Neural progenitor cell (in vitro differentiated cells): ENCODE measurements at regions not wholly inside any gene's neighbourhood (a gene's known extent, or its start where the extent isn't known, plus 50 kb on each side); places are given as distances from the start of the nearest gene placed in this dataset.

ENCODE experiments used
- DNase-seq: peaks from one replicate; pipeline ENCODE4 v3.0.0-alpha.2; 2016; ENCODE audit warnings: low spot score
- H2AFZ ChIP-seq: fragments of 200-600 bp; sonication (generic); replicated peaks from 2 replicates; pipeline ENCODE4 v1.6.1; 2016; ENCODE audit warnings: antibody characterized with exemption
- H3F3A ChIP-seq: fragments of 200-600 bp; sonication (generic); 2 replicates; pipeline ENCODE4 v1.6.1; 2016; ENCODE audit warnings: antibody characterized with exemption, low read depth
- H3K27ac ChIP-seq: fragments of 200-600 bp; sonication (generic); 2 replicates; pipeline ENCODE4 v1.5.1; 2016; ENCODE audit warnings: mild to moderate bottlenecking
- H3K27me3 ChIP-seq: fragments of 200-600 bp; sonication (generic); 2 replicates; pipeline ENCODE4 v1.6.1; 2016; ENCODE audit warnings: mild to moderate bottlenecking, moderate library complexity
- H3K36me3 ChIP-seq: fragments of 200-600 bp; sonication (generic); 2 replicates; pipeline ENCODE4 v1.5.1; 2016
- H3K4me1 ChIP-seq: fragments of 200-600 bp; sonication (generic); 2 replicates; pipeline ENCODE4 v1.6.1; 2016; ENCODE audit warnings: mixed run types
- H3K4me2 ChIP-seq: fragments of 200-600 bp; sonication (generic); 2 replicates; pipeline ENCODE4 v1.6.1; 2016
- H3K4me3 ChIP-seq: fragments of 200-600 bp; sonication (generic); 2 replicates; pipeline ENCODE4 v1.5.1; 2016
- H3K79me2 ChIP-seq: fragments of 200-600 bp; sonication (generic); 2 replicates; pipeline ENCODE4 v1.6.1; 2016; ENCODE audit warnings: low read depth
- H3K9ac ChIP-seq: fragments of 200-600 bp; sonication (generic); 2 replicates; pipeline ENCODE4 v1.6.1; 2016
- H3K9me3 ChIP-seq: fragments of 200-600 bp; sonication (generic); 2 replicates; pipeline ENCODE4 v1.5.1; 2016; ENCODE audit warnings: low read depth
- H4K20me1 ChIP-seq: fragments of 200-600 bp; sonication (generic); 2 replicates; pipeline ENCODE4 v1.6.1; 2016; ENCODE audit warnings: low read depth
- H3K27ac Mint-ChIP-seq: 3 replicates; pipeline ENCODE4 v1.8.0; 2021; ENCODE audit warnings: mixed read lengths
- H3K27me3 Mint-ChIP-seq: 2 replicates; pipeline ENCODE4 v1.8.0; 2022; ENCODE audit warnings: low read depth, mild to moderate bottlenecking, inconsistent platforms, moderate library complexity, mixed read lengths; ENCODE audit not compliant: insufficient read depth
- H3K36me3 Mint-ChIP-seq: 3 replicates; pipeline ENCODE4 v1.8.0; 2021; ENCODE audit warnings: mixed read lengths
- H3K4me1 Mint-ChIP-seq: 3 replicates; pipeline ENCODE4 v1.8.0; 2021; ENCODE audit warnings: mixed read lengths
- H3K4me3 Mint-ChIP-seq: 3 replicates; pipeline ENCODE4 v1.8.0; 2021; ENCODE audit warnings: mild to moderate bottlenecking, moderate library complexity, mixed read lengths
- H3K9me3 Mint-ChIP-seq: 3 replicates; pipeline ENCODE4 v1.8.0; 2020; ENCODE audit warnings: mixed read lengths
- EZH2 ChIP-seq: fragments of 200-600 bp; sonication (generic); IDR thresholded peaks from 2 replicates; pipeline ENCODE4 v1.6.1; 2017; ENCODE audit warnings: antibody characterized with exemption, mild to moderate bottlenecking, moderate library complexity
- EZH2phosphoT487 ChIP-seq: fragments of 200-600 bp; sonication (generic); IDR thresholded peaks from 2 replicates; pipeline ENCODE4 v1.6.1; 2017; ENCODE audit warnings: antibody characterized with exemption
- TF ChIP-seq, protein P1 (sequence below): fragments of 200-600 bp; sonication (generic); IDR thresholded peaks from 2 replicates; pipeline ENCODE4 v1.5.1; 2017; ENCODE audit warnings: antibody characterized with exemption, mild to moderate bottlenecking

DNA sequence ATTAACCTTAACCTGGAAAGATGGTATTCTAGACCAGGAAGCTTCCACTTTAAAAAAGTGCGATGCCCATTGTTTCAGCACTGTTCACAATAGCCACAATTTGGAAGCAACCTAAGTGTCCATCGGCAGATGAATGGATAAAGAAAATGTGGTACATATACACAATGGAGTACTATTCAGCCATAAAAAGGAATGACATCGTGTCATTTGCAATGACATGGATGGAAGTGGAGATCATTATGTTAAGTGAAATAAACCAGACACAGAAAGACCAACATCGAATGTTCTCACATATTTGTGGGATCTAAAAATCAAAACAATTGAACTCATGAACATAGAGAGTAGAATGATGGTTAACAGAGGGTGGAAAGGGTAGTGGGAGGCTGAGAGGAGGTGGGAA lies 94.2 kb downstream of the NR2F2 start:
- H2AFZ ChIP-seq: no peak overlapping the region
- peaks cover 24% of the 10 kb centered on the region for H3K27me3 Mint-ChIP-seq
- H3K4me1 Mint-ChIP-seq: peaks cover 5% of the 10 kb centered on the region
- H3K9ac ChIP-seq: no peak overlapping the region
- H3K9me3 Mint-ChIP-seq: no peaks in the 10 kb centered on the region
- H3F3A ChIP-seq: peaks cover 11% of the 10 kb centered on the region
- H3K27ac Mint-ChIP-seq: no peak overlapping the region
- no peaks in the 10 kb centered on the region for H3K9me3 ChIP-seq
- TF ChIP-seq, protein P1, sequence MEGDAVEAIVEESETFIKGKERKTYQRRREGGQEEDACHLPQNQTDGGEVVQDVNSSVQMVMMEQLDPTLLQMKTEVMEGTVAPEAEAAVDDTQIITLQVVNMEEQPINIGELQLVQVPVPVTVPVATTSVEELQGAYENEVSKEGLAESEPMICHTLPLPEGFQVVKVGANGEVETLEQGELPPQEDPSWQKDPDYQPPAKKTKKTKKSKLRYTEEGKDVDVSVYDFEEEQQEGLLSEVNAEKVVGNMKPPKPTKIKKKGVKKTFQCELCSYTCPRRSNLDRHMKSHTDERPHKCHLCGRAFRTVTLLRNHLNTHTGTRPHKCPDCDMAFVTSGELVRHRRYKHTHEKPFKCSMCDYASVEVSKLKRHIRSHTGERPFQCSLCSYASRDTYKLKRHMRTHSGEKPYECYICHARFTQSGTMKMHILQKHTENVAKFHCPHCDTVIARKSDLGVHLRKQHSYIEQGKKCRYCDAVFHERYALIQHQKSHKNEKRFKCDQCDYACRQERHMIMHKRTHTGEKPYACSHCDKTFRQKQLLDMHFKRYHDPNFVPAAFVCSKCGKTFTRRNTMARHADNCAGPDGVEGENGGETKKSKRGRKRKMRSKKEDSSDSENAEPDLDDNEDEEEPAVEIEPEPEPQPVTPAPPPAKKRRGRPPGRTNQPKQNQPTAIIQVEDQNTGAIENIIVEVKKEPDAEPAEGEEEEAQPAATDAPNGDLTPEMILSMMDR: no peak
- no peak for TF ChIP-seq EZH2
- TF ChIP-seq EZH2phosphoT487: no peak
- H3K36me3 Mint-ChIP-seq: no peaks in the 10 kb centered on the region
- DNase-seq: no peak
- H3K27me3 ChIP-seq: peaks cover 71% of the 10 kb centered on the region
- H3K4me2 ChIP-seq: no peak overlapping the region
- no peak overlapping the region for H3K27ac ChIP-seq
- peaks cover 19% of the 10 kb centered on the region for H3K4me1 ChIP-seq
- no peaks in the 10 kb centered on the region for H3K36me3 ChIP-seq
- H3K79me2 ChIP-seq: no peaks in the 10 kb centered on the region
- no peaks in the 10 kb centered on the region for H4K20me1 ChIP-seq
- H3K4me3 ChIP-seq: no peak overlapping the region
- H3K4me3 Mint-ChIP-seq: no peak overlapping the region

DNA sequence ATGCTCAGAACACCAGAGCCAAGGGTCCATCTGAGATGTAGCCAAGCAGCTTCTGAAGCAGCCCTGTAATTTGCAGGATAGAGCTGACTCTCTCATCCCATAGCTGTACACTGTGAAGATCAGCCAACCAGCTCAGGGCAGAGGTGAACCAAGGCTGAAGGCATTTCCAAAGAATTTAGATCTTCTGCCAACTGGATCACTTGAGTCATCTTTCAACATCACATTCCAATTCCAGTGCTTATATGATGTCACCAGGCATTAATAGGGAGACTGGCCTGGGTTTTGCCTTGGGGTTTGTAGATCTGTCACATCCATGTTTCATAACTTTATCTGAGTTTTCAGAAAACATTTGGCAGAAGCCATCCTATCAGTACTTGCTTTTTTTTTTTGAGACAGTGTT lies 98.2 kb downstream of the NR2F2 start:
- H3K4me1 Mint-ChIP-seq: no peaks in the 10 kb centered on the region
- Histone ChIP-seq H3K9ac (no peak overlapping the region), H3F3A (no peaks in the 10 kb centered on the region), H3K79me2 (no peaks in the 10 kb centered on the region), H3K4me2 (no peak overlapping the region), H3K4me1 (no peaks in the 10 kb centered on the region), H3K9me3 (no peaks in the 10 kb centered on the region), H4K20me1 (no peaks in the 10 kb centered on the region), H2AFZ (no peak overlapping the region), H3K36me3 (no peaks in the 10 kb centered on the region), H3K4me3 (no peak overlapping the region), H3K27me3 (peaks cover 31% of the 10 kb centered on the region), H3K27ac (no peak overlapping the region)
- no peaks in the 10 kb centered on the region for H3K36me3 Mint-ChIP-seq
- no peaks in the 10 kb centered on the region for H3K9me3 Mint-ChIP-seq
- DNase-seq: no peak
- no peak for TF ChIP-seq EZH2
- TF ChIP-seq, protein P1: no peak
- TF ChIP-seq EZH2phosphoT487: no peak
- peaks cover 3% of the 10 kb centered on the region for H3K27me3 Mint-ChIP-seq
- no peak overlapping the region for H3K4me3 Mint-ChIP-seq
- H3K27ac Mint-ChIP-seq: no peak overlapping the region

DNA sequence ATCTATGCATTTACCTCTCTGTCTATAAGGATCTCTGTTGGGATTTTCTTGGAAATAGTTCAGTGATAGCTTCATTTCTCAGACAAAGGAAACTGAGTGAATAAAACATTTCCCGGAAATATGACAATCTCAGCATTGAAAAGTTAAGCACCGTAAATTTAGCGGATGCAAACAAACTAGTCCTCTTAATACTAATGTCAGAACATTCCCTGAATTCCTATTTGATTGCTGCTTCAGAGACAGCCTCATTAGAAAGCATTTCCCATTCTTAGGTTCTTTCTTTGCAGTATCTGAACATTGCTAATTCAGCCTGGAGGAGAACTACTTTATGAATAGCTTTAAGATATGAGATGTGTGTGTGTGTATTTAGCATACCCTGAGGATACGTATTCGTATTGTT lies 101.3 kb downstream of the NR2F2 start:
- no peaks in the 10 kb centered on the region for H3K9me3 ChIP-seq
- H3K4me3 Mint-ChIP-seq: no peak overlapping the region
- no peaks in the 10 kb centered on the region for H3K4me1 ChIP-seq
- H3F3A ChIP-seq: no peaks in the 10 kb centered on the region
- no peak overlapping the region for H3K4me3 ChIP-seq
- no peak overlapping the region for H3K27ac ChIP-seq
- H4K20me1 ChIP-seq: no peaks in the 10 kb centered on the region
- H3K36me3 ChIP-seq: no peaks in the 10 kb centered on the region
- H3K27me3 ChIP-seq: peaks cover under 1% of the 10 kb centered on the region
- no peak for DNase-seq
- H3K9ac ChIP-seq: no peak overlapping the region
- peaks cover 3% of the 10 kb centered on the region for H3K27me3 Mint-ChIP-seq
- no peaks in the 10 kb centered on the region for H3K79me2 ChIP-seq
- H3K9me3 Mint-ChIP-seq: no peaks in the 10 kb centered on the region
- H3K27ac Mint-ChIP-seq: no peak overlapping the region
- no peak overlapping the region for H3K4me2 ChIP-seq
- H2AFZ ChIP-seq: no peak overlapping the region
- H3K4me1 Mint-ChIP-seq: no peaks in the 10 kb centered on the region
- no peaks in the 10 kb centered on the region for H3K36me3 Mint-ChIP-seq
- TF ChIP-seq, protein P1: no peak
- no peak for TF ChIP-seq EZH2phosphoT487
- no peak for TF ChIP-seq EZH2
